GM12892 (cell line): ENCODE measurements at regions not wholly inside any gene's neighbourhood (a gene's known extent, or its start where the extent isn't known, plus 50 kb on each side); places are given as distances from the start of the nearest gene placed in this dataset.

Source experiments
- POLR2A ChIP-seq: IDR thresholded peaks from 2 replicates; pipeline ENCODE4 v1.6.1; 2011; ENCODE audit warnings: low read depth, low read length, control low read depth
- POLR2AphosphoS5 ChIP-seq: IDR thresholded peaks from 2 replicates; pipeline ENCODE4 v1.6.1; 2011; ENCODE audit warnings: low read depth, low read length, control low read depth
- TAF1 ChIP-seq: IDR thresholded peaks from 2 replicates; pipeline ENCODE4 v1.6.1; 2011; ENCODE audit warnings: low read depth, mild to moderate bottlenecking, control low read depth, low read length, borderline replicate concordance

DNA sequence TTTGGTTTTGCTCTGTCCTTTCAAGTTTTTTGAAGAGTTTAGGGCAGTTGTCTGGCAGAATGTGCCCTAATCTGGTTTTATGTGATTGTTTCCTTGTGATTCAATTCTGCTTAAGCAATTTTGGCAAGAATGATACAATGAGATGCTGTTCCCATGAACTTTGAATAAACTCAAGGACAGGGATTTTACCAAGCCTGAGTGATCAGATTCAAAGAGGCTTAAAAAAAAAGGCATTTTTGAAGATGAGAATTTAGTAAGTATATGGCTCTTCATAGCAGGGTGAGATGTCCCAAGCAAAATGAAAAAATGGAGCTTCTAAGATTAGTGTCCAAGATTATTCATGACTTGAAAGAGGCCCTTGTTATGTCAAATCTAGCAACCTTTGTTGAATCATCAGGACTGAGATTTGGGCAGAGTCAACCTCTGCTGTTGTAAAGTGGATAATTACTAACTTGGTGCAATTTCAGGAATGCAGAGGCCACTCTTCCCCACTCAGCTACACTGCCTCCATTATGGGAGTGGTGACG, 180.6 kb upstream of the NUDT4 start:
- TF ChIP-seq POLR2A, result no peak
- no peak for TF ChIP-seq POLR2AphosphoS5
- TF ChIP-seq TAF1, result no peak
